NCI-H2196 (cell line): ENCODE measurements at regions not wholly inside any gene's neighbourhood (a gene's known extent, or its start where the extent isn't known, plus 50 kb on each side); places are given as distances from the start of the nearest gene placed in this dataset.

ENCODE experiments used
- DNase-seq: peaks from one replicate; lab custom pipeline; 2025; ENCODE audit not compliant: unreplicated experiment; lab: John Stamatoyannopoulos, UW

DNA sequence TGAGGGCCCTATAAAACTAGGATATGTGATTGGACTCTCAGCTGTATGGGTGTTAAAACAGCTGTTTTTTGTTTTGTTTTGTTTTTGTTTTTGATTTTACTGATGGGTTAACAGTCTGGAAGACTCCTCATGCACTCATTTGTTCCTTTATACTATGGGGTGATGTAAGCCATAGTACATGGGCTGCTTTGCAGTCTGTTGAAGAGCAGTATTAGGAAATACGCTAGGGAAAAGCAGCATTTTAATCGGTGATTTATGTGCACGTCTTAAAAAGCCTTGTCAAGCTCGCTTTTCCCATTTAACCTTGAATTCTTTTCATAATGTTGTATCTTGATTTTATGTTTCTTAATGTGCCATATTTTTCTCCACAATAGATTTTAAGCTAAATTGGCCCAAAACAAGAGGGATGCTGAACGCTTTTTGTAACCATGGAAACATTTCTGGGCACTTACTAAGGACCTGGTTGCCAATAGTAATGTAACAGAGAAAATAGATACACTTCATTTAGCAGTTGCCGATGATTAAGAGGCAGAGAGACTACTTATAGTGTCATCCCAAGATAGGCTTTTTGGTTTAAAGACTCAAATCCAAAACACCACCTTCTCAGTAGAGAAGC lies 244.0 kb downstream of the SNAPC1 start:
- DNase-seq: no peak

DNA sequence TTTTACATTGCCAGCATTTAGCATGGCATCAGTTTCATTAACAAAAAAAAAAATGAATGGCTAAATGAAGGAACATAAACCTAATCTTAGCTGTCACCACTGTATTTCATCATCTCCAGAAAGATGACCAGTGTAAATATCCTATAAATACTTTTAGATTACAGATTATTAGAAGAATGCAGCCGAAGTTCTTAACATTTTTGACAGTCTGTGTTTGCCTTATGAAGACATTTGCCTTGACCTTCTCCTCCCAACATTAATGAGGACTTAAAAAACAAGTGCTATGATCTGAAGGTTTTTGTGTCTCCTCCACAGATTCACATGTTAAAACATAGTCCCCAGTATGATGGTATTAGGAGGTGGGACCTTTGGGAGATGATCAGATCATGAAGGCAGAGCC lies 253.0 kb downstream of the SNAPC1 start:
- no peak for DNase-seq

DNA sequence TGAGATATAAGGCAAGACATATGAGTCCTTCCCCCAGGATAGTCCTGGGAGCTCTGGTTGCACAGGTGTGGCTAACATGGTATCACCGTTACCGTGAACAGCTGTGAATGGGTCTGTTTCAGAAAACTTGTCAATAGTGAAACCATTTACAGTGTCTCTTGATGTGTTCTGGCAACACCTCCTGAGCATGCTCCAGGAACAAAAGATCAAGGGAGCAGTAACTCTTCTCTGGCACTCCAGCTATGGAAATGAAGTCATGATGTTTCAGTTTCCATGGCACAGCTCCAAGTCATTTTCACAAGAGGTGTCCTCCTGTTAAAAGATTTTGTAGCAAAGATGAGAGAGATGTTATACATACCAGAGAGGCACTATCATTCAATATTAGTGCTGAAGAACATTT lies 253.7 kb downstream of the SNAPC1 start:
- peak; percentile 60 for DNase-seq

DNA sequence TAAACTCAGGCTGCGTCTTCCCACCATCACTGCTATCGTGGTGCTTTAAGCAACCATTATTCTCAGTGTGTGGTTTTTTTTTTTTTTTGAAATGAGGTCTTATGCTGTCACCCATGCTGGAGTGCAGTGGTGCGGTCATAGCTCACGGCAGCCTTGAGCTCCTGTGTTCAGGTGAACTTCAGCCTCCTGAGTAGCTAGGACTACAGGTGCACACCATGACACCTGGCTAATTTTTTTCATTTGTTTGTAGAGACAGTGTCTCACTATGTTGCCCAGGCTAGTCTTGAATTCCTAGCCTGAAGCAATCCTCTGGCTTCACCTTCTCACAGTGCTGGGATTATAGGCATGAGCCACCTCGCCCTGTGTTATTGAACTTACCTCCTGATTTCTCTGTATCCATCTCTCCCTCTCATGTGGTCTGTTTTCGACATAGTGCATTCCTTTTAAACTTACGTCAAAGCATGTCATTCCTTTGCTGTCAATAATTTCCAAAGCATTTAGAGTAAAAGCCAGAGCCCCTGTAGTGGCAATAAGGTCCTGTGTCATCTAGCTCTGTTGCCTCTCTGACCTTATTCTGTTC lies 255.5 kb downstream of the SNAPC1 start:
- no peak for DNase-seq

DNA sequence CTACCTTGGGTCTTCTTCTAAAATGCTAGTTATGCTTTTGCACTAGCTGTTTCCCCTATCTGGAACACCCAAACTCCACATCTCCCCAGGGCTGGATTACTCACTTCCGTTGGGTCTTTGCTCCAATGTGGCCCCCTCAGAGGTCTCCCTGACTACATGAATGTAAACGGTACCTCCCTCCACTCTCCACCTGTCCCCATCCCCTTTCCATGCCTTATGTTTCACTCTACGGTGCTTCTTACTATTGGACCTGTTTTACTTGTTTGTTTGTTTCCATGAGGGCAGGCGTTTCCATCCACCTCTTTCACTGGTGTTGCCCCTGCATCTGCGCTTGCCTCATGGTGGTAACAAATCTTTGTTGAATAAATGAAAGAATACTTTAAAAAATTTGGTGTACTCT lies 256.4 kb downstream of the SNAPC1 start:
- DNase-seq: no peak

DNA sequence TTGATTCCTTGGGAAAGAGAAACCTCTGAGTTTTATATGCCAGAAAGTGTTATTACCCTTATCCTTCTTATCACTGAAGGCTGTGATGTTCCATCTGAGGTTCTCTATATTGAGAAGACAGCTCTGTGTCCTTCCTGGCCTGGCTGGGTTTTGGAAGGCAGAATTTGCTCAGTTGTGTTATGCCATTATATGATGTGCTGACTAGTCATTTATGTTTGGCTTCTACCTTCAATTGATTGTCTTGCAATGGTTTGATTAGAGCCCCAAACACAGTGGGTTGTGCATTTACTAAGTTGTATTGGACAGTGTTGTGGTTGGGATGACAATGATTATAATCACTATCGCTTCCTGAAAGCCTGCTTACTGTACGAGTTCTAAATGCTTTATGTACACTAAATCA lies 265.7 kb downstream of the SNAPC1 start:
- DNase-seq: no peak

DNA sequence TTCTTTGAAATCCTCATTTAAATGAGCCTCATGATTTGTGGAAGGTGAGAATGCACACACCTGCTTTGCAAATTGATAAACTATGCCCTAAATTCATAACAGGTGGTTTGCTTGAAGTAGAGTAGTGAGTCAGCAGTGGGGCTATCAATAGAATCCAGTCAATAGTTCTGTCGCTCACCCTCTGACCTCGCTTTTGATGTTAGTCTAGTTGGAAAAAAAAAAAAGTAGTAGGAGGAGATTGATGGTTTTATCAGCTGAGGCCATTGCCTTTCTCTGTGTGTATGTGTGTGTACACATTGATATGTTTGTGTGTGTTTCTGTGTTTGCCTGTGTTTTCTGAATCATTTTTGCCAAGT lies 267.3 kb downstream of the SNAPC1 start:
- DNase-seq: no peak

DNA sequence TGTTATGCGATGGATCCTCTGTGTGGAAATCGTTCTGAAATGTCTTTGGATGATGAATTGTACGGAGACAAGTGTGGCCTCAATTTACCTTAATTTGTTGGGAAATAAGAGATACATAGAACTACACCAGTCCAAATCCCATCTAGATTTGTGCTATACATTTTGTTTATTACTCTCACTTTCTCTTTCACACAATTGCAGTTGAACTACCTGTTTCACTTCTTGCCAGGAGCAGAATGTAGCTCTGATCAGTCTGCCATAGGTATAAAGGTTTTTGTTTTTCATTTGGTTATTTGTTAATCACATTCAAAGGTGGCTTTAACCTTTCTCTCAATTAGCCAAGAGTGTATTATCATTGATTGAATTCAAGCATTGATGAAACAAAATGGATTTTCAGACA lies 268.2 kb downstream of the SNAPC1 start:
- no peak for DNase-seq

DNA sequence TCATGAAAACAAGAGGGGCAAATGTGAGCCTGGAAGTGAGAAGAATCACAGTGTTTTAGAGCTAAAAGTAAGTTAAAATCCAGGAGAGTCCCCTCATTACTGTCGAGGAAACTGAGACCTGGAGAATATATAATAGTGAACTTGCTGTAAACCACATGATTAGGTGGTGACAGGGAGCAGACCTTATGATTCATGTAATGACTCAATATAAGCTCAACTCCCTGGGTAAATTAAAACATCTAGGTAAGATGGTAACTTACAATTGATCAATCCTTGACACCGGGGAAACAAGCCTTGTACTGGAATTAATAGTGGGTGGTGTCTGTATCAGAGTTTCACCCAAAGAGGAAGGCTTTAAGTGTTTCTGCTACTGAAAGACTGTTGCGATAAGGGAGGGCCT lies 269.3 kb downstream of the SNAPC1 start:
- no peak for DNase-seq

DNA sequence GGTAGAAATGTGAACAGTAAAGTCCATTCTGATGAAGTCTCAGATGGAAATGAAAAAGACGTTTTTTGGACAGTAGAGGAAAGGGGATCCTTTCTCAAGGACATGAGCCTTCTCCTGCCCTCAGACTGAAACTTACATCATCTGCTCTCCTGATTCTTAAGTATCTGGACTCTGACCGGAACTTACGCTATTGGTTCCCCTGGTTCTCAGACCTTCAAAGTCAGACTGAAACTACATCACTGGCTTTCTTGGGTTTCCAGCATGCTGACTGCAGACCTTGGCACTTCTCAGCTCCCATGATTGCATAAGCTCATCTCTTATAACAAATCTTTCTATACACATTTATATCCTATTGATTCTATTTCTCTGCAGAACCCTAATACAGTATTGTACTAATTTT lies 291.0 kb downstream of the SNAPC1 start:
- DNase-seq: no peak

DNA sequence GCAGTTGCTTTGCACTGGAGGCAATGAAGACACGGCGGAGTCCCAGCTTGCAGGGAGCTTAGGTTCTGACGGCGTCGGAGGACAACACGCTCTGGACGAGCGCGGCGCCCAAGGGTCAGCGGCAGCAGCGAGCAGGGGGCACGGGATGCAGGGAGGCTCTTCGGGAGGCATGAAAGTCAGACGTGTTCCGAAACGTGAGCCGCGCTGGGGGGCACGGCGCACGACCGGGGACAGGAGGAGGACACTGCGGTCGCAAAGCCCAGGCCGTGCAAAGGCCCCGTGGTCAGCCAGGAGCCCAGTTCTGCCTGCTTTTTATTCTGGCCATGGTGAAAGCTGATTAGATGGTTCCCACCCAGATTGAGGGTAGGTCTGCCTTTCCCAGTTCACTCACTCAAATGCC lies 294.6 kb downstream of the SNAPC1 start:
- no peak for DNase-seq

DNA sequence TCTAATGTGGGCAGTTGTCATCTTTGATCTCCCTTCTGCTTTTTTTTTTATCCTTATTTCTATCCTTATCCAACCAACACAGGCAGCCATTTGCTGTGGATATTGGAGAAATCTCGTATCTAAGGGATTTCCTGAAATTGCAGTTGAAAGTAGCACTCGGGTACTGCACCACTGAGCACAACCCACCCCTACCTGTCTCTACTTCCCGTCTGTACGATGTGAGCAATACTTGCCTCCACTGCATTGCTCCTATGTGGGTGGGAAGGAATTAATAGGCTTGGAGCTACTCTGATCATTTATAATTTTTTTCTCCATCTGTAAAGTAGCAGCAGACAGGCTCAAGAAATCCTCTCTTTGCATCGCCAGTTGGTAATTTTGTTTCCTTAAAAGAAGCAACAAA lies 300.4 kb downstream of the SNAPC1 start:
- no peak for DNase-seq

DNA sequence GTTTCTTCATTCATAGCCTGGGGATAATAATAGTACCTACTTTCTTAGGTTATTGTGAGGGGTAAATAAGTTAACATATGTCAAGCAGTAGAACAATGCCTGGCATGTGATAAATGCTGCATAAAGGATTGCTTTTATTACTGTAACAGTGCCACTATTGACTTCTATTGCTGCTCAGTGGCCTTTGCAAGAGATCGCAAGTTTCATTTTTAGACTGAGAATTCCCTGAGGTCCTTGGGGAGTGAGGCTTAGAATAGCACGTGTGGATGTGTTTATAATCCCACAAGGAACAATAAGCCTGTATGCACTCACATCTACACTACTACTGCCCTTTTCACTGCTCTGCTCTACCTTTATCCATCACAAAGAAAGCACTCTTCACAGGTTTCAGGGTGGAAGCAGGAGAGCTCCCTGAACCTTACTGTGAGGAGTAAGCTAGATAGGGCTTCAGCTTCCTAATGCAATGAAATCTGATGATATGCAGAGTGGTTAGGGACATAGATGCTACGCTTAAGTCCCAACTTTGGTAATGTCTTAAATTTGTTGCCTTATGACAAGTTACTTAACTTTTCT lies 302.6 kb downstream of the SNAPC1 start:
- DNase-seq: no peak

DNA sequence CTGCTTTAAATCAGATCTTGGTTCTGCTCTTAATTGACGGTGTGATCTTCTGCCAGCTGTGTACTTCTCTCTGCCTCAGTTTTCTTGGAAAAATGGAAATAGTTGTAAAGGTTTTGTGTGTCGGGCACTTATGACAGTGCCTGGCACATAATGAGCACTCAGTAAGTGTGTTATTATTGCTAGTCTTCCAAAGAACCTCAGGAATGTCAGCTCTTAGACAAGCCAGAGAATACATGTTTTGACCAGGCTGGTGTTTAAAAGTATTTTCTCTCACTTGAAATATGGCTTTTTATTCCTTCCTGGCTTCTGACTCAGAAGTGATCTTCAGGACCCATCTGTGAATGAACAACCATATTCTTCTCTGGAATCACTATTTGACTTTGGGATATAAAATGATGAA lies 304.1 kb downstream of the SNAPC1 start:
- no peak for DNase-seq

DNA sequence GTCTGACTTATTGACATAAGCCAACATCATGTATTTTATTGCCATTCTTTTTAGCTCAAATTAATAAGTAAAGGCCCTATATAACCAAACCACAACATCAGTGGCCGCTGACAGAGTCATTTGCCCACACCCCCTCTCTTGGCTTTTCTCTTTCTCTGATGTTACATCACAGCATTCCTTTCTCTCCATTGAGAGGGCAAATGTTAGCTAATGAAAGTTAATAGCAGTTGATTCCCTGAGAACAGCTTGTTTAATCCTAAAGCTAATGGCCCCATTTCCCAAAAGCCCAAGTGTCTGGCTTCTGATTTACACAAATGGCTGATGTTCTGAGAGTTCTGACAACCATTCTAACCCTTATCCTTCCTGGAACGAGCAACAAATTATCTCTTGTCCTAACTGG lies 308.8 kb downstream of the SNAPC1 start:
- DNase-seq: no peak

DNA sequence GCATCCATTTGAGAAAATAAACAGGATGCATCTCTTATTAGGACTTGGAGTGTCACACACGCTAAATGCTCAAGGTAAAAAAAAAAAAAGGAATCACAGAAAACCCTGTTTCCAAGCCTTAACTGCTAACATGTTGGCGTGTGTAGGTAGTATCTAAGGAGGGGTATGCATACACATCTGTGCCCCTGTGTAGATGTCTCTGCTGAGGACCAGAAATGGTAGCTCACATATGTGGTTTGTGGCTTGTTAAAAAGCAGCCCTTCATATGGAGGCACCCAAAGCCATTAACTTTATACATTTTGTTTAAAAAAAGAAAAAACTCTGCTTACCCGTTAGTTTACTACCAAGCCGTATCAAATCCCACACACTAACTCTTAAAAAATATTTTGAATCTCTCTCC lies 314.1 kb downstream of the SNAPC1 start:
- DNase-seq: no peak

DNA sequence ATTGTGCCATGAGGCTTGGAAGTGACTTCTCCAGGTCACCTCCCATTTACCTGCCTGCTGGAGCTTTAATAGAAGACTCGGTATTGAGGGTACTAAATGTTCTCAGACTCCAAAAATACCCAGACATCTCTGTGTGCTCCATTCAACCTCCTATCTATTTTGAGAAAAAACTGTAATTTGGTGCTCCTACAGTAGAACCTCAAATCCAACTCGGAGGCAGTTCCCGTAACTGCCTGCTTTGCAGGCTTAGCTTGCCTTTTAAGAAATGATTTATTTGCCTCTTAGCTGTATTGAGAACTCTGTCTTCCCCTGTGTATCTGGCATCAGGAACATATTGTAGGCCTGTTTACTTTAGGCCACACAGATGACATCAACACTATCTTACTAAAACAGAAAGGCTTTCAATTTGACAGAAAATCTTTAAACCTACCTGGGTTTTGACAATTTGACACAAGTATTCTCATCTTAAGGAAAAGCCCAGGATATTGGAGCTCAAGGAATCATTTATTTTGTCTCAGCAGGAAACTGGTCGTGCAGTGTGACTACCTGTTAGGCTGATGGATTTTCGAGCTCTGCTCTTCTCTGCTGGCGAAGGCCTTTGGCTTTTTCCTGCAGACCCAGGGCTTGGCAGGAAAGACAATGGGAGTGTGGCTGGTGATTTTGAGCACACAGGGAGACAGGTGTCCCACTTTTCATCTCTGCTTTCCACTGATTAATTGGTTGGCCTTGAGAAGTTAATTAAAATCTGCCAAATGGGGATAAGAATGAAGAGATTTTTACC lies 314.8 kb downstream of the SNAPC1 start:
- DNase-seq: no peak

DNA sequence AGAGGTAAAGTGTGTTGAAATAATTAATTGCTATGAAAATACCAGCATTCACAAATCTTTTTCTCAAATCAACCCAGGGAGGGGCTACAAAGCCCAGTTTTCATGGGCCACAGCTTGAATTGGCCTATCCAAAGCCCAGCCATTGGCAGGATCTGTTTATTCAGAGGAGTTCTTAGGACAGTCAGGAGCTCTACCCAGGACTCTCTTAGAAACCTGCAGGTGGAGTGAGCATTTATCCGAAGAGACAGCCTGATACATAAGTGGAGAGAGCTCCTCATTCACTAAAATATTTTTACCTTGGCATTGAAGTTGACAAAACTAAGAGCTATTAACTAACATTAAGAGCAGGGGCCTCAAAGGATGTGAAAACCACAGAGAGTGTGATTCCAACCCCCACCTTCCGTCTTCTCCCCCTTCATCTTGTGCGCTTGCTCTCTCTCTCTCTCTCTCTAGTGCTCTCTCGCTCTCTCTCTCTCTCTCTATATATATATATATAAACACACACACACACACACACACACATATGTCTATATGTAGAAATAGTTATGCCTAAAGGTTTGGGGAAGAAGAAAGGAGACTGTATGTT lies 315.5 kb downstream of the SNAPC1 start:
- no peak for DNase-seq

DNA sequence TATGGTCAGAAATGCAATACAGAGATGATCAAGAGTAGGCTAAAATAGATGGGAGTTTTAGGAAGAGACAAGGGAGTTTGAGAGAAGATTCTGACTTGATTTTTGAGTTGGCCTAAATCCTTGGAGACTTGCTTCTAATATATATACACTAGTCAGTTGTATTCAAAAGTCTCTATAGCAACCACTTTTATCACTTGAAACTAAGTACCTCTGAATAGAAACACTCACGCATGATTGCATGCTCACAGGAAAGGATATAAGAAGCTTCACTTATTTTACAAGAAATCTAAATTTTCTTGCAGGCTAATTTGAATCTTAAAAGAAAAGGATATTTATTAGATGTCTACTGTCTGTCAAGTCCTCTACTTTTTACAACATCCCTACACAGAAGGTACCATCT lies 316.8 kb downstream of the SNAPC1 start:
- no peak for DNase-seq

DNA sequence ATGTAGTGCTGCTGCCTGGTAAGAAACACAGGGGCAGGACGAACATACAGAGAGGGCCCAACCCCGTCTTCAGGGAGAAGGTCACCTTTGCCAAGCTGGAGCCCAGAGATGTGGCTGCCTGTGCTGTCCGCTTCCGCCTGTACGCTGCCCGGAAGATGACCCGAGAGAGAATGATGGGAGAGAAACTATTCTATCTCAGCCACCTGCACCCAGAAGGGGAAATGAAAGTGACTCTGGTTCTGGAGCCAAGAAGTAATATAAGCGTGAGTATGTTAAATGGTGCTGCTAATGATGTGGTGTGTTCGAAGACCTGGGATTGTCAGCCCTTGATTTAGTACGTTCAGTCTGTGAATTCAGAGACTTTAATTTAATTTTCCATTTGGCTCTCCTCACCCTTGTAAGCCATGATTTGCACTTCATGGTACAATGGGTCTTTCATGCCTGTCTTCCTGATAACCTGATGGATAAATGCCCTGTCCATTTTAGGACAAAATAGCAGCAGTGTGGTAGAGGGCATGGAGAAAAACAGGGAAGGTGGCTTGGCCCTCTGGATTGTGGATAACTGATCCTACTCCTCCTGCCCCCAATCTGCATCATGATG lies 318.9 kb downstream of the SNAPC1 start:
- DNase-seq: no peak

DNA sequence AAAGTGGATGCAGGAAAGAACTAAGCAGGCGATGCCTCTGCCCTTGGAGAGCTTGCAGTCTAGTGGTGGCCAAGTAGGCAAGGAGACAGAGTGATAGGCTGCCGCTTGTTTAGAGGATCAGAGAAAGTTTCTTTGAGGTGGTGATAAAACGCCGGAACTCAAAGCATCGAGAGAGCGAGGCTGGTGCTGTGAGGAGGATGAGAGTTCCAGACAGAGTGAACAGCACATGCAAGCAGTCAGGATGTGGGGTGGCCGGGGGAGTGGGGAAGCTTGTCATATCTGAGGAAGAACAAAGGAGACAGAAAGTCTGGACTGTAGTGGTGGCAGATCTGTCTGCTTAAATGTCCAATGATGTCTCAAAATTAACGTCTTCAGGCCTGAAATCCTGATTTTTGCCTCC lies 319.7 kb downstream of the SNAPC1 start:
- DNase-seq: no peak

DNA sequence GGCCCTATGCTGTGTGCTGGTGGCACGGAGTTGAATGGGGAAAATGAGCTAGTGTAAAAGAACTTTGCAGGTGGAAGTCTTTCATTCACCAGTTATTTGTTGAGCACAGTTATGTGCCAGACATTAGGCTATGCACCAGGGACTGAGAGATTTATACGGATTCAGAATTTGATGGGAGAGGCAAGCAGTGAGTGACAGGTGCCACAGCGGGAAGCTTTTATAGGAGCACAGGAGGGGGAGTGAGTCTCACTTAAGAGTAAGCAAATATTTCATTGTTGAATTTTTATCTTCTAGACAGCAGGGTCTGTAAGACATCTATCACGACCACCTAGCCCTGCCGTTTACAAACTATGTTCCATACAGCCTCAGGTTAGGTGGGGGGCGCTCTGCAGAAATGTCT lies 320.6 kb downstream of the SNAPC1 start:
- DNase-seq: no peak
